Right atrium auricular region (tissue), 2 donors: ENCODE measurements at regions not wholly inside any gene's neighbourhood (a gene's known extent, or its start where the extent isn't known, plus 50 kb on each side); places are given as distances from the start of the nearest gene placed in this dataset.

Experiments
- DNase-seq: peaks from one replicate; pipeline ENCODE4 v3.0.0-alpha.2; 2019; ENCODE audit warnings: low spot score
- H3K27ac ChIP-seq, 2 donors: fragments of 200-600 bp; sonication (generic); 1 replicate in 1 of 2; 2 replicates in 1 of 2; pipeline ENCODE4 v1.5.1; 2016 to 2019
- H3K27me3 ChIP-seq, 2 donors: fragments of 200-600 bp; sonication (generic); one replicate each; pipeline versions ENCODE4 v1.5.1 to v1.6.0; 2017 to 2019
- H3K36me3 ChIP-seq: fragments of 200-600 bp; sonication (generic); one replicate; pipeline ENCODE4 v1.5.1; 2016
- H3K4me1 ChIP-seq, 2 donors: fragments of 200-600 bp; sonication (generic); one replicate each; pipeline versions ENCODE4 v1.5.1 to v1.6.0; 2017 to 2019
- H3K4me3 ChIP-seq, 2 donors: fragments of 200-600 bp; sonication (generic); 1 replicate in 1 of 2; 2 replicates in 1 of 2; pipeline ENCODE4 v1.5.1; 2017 to 2019; ENCODE audit warnings: mild to moderate bottlenecking in 1 of 2, moderate library complexity in 1 of 2
- H3K9me3 ChIP-seq, 2 donors: fragments of 200-600 bp; sonication (generic); one replicate each; pipeline ENCODE4 v1.5.1; 2019
- TF ChIP-seq, protein P1 (sequence below), 2 donors: fragments of 200-600 bp; sonication (generic); IDR thresholded peaks; one replicate each; pipeline ENCODE4 v1.5.1; 2019; ENCODE audit warnings: antibody characterized with exemption in 2 of 2

DNA sequence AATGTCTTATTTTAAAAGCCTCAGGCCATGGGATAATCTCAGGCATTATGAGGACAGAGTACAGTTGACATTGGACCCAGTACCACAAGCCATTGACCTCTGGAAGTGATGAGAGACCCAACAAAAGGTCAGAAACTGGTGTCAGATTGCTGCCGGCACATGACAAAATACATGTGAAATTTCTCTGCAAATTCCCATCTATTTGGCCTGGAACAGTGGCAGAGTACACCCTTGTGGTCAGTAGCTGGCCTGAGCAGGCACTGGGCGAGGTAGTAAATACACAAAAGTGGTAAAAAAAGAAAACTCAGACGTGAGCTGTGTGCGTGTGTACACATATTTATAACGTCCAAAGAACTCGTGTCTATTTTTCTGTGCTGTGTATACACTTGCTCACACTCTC is 155.5 kb downstream of the DHX15 start:
- DNase-seq, result no peak
- no peaks in the 10 kb centered on the region for H3K9me3 ChIP-seq
- TF ChIP-seq, protein P1, sequence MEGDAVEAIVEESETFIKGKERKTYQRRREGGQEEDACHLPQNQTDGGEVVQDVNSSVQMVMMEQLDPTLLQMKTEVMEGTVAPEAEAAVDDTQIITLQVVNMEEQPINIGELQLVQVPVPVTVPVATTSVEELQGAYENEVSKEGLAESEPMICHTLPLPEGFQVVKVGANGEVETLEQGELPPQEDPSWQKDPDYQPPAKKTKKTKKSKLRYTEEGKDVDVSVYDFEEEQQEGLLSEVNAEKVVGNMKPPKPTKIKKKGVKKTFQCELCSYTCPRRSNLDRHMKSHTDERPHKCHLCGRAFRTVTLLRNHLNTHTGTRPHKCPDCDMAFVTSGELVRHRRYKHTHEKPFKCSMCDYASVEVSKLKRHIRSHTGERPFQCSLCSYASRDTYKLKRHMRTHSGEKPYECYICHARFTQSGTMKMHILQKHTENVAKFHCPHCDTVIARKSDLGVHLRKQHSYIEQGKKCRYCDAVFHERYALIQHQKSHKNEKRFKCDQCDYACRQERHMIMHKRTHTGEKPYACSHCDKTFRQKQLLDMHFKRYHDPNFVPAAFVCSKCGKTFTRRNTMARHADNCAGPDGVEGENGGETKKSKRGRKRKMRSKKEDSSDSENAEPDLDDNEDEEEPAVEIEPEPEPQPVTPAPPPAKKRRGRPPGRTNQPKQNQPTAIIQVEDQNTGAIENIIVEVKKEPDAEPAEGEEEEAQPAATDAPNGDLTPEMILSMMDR (IDR thresholded peaks at IDR 0.05), result no peak
- no peaks in the 10 kb centered on the region for H3K27me3 ChIP-seq
- no peak overlapping the region for H3K4me3 ChIP-seq
- H3K36me3 ChIP-seq, result no peaks in the 10 kb centered on the region
- no peaks in the 10 kb centered on the region for H3K4me1 ChIP-seq
- H3K27ac ChIP-seq, result no peak overlapping the region

DNA sequence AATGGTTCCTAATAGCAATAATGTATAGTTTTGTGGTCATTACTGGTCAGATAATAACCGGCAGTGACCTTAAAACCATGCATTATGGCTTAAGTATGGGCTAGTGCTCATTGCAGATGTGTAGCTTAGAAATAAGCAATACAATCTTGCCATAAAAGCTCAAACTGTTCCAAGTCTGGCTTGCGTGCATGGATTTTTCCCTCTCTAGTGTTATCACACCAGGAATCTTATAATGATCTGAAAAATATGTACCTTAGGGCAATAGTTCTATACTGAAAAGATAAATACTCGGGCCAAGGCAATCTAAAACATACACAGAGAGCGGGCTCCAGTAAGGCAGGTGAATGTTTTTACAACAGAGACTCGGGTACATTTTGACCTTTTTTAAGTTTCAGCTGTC is 157.8 kb downstream of the DHX15 start:
- Histone ChIP-seq H3K27ac (no peak overlapping the region), H3K4me1 (no peaks in the 10 kb centered on the region), H3K36me3 (no peaks in the 10 kb centered on the region), H3K4me3 (no peak overlapping the region), H3K27me3 (no peaks in the 10 kb centered on the region), H3K9me3 (no peaks in the 10 kb centered on the region)
- TF ChIP-seq, protein P1 (IDR thresholded peaks at IDR 0.05), result no peak
- no peak for DNase-seq

DNA sequence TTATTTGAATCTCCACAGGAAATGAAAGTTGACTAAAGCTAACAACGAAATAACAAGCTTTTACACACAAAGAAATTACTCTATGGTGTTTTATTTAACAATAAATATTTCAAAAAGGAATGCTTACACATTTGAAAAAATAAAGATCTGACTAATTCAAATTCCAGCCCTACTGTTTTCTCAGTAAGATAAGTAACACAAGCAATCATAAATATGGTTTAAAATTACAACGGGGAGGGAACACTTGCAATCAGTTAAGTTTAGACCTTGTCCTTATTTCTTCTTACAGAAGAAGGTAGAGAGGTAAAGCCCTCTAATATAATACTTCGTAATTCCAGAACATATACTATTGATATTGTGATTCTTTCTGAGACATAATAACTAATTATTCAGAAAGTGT is 158.5 kb downstream of the DHX15 start:
- Histone ChIP-seq H3K27me3 (no peaks in the 10 kb centered on the region), H3K4me1 (no peaks in the 10 kb centered on the region), H3K27ac (no peak overlapping the region), H3K9me3 (no peaks in the 10 kb centered on the region), H3K4me3 (no peak overlapping the region), H3K36me3 (no peaks in the 10 kb centered on the region)
- no peak for DNase-seq
- TF ChIP-seq, protein P1 (IDR thresholded peaks at IDR 0.05), result no peak

DNA sequence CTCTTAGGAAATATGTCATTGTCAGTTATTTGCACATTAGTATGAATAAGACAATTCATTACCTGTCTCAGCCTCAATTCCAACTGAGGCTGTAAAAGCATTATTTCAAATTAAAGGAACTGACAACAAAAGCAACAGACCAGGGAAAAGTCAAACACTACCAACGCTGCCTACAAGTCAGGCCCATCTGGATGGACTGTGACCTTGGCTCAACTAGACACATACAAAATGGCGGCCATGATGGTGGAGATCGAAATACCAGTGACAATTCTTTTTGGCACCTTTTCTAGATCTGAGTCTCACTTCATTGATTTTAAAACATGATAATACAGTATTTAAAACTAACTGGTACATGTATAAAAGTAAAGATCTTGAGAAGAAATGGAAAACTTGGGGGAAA is 160.7 kb downstream of the DHX15 start:
- H3K27ac ChIP-seq, result no peak overlapping the region
- H3K4me1 ChIP-seq, result no peaks in the 10 kb centered on the region
- TF ChIP-seq, protein P1 (IDR thresholded peaks at IDR 0.05), result no peak
- H3K4me3 ChIP-seq, result no peak overlapping the region
- H3K36me3 ChIP-seq, result no peaks in the 10 kb centered on the region
- no peak for DNase-seq
- H3K27me3 ChIP-seq, result no peaks in the 10 kb centered on the region
- no peaks in the 10 kb centered on the region for H3K9me3 ChIP-seq

DNA sequence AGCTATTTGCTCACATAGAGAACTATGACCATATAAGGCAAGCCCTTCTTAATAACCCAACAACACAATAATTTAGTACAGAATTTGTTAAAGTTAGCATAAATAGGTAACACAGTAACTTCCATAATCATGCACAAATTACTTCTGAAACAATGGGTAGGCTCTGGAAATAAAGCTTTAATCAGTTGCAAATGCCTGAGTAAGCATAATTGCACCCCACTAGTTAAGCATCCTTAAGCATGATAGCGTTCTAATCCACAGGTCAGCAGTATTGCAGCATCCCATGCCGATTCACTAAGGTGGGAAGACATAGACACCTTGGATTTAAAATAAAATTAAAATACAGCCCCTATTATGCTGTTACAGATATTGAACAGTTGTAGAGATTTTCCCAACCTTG is 161.7 kb downstream of the DHX15 start:
- H3K9me3 ChIP-seq, result no peaks in the 10 kb centered on the region
- no peak overlapping the region for H3K27ac ChIP-seq
- no peak for DNase-seq
- no peaks in the 10 kb centered on the region for H3K27me3 ChIP-seq
- no peaks in the 10 kb centered on the region for H3K36me3 ChIP-seq
- no peaks in the 10 kb centered on the region for H3K4me1 ChIP-seq
- TF ChIP-seq, protein P1 (IDR thresholded peaks at IDR 0.05), result no peak
- no peak overlapping the region for H3K4me3 ChIP-seq

DNA sequence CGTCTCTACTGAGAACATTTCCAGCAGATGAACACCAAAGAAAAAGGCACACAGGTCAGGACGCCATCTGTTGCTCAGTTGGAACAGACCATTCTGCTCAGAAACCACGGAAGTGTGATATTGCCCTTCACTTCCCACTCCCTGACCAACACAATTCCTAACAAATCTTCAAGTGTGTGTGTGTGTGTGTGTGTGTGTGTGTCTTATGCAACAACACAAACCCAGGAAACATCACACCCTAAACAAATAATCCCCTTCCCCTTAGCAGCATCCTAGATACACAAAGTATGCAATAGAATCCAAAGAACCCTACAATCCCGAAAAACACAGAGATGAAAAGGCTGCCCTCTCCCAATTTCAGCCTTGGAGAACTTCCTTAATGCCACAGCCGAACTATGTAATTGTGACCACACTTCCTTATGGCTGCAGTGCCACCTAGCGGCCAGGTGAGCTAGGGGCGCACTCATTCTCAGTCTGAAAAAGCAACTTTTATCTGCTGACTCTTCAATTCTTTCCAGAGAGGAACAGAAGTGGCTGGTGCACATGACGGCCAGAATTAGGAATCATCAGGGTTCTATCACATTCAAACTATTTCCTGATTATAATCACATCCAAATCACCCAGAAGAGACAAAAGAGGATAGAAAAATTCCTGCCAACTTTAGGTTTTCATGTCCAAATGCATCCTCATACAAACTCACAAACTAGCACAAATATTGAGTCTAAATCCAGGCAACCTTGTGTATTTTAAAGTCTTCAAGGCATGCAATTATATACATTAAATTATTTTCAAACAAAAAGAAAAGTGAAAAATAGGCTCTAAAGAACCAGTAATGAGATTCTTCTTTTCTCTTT is 164.9 kb downstream of the DHX15 start:
- no peaks in the 10 kb centered on the region for H3K27me3 ChIP-seq
- DNase-seq, result peak; percentile 73
- no peaks in the 10 kb centered on the region for H3K9me3 ChIP-seq
- H3K4me1 ChIP-seq, result no peaks in the 10 kb centered on the region
- TF ChIP-seq, protein P1 (IDR thresholded peaks at IDR 0.05), result peak; percentile 88 to 95
- H3K4me3 ChIP-seq, result no peak overlapping the region
- H3K27ac ChIP-seq, result no peak overlapping the region
- H3K36me3 ChIP-seq, result no peaks in the 10 kb centered on the region
